GDM1 (cell line): ENCODE measurements at regions not wholly inside any gene's neighbourhood (a gene's known extent, or its start where the extent isn't known, plus 50 kb on each side); places are given as distances from the start of the nearest gene placed in this dataset.
"Not testable (repeated sequence)": the region's sequence is repeated elsewhere in the genome, so short reads cannot be mapped to it uniquely, and the experiment has no call there.

Experiments used
- DNase-seq: peaks from one replicate; lab custom pipeline; 2025; lab: John Stamatoyannopoulos, UW

DNA sequence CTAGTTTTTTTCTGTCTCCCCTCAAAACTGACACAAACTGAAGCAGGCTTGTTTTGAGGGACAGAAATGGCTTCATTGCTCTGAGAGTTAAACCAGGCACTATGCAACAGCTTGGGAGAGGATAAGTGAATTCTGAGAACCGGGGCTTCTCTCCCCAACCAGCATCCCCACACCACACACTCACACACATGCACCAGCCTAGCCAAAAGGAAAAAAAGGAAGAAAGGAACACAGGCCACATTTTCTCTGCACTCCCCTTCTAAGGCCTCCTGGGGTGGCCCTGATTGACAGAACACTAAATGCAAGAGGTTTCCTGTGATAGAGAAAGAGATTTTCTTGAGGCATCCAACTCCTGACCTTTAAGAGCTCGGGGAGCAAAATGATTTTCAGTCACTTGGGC lies 177.5 kb downstream of the TLE3 start:
- no peak for DNase-seq

DNA sequence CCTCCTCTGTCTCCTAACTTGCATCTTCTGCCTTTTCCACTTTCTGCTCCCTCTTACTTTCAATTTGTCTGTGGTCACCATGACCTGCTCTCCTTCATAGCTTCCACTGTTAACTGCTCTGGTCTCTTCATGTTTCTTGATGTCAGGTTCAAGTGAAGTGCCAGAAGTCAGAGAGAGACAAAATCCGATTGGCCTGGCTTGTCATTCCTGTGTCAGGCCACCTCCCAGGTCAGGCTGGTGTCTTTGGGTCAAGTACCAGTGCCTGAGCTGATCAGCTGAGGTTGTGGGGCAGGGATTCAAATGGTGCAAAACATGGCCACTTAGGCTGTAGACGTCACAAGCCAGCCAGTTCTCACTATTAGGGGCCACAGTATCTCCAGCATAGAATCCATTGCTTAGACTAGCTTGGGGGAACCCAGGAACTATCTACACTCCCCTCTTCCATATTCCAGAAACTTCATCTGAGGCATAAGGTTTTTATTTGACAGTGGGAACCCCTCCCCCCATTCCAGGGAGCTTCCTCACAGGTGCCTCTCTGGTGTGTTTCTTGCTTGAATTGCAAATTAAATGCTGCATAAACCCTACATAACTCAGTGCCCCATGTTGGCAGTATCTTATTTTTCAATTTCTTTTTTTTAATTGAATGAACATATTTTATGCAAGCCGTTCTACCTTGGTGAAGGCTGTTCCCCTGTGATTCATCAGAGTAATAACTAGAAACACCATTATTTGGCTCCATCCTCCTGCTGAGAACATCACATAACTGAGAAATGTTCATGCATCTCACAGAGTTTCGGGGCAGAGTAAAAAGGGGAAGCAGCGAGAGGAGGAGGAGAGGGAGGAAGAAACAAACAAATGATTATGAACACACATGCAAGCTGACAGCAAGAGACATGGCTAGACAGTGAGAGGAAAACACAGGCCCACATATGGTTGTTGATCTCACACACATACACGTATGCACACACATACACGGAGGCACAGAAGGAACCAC lies 175.8 kb downstream of the TLE3 start:
- DNase-seq: no peak

DNA sequence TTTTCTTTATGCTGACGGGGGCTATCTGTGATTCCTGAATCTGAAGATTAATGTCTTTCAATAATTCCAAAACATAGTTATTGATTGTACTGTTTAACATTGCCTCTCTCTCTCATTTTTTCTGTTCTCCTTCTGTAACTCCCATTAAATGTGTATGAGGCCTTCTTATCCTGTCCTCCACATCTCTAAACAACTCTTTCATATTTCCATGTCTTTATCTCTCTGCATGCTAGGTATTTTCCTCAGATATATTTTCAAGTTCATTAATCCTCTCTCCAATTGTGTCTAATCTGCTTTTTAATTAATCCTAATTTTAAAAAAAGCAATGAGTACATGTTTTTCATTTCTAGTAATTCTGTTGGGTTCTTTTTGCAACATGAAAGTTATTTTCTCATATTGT lies 173.2 kb downstream of the TLE3 start:
- no peak for DNase-seq

- no peak for DNase-seq
These were observed 171.7 kb downstream of the TLE3 start for GRCh38 chr15:69926006-69926405.

GRCh38 chr15:69926721-69927120 lies 171.0 kb downstream of the TLE3 start:
- no peak for DNase-seq

DNA sequence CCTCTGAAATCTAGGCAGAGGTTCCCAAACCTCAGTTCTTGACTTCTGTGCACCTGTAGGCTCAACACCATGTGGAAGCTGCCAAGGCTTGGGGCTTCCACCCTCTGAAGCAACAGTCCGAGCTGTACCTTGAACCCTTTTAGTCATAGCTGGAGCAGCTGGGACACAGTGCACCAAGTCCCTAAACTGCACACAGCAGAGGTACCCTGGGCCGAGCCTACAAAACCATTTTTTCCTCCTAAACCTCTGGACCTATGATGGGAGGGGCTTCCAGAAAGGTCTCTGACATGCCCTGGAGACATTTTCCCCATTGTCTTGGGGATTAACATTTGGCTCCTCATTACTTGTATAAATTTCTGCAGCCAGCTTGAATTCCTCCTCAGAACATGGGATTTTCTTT lies 168.8 kb downstream of the TLE3 start:
- not testable (repeated sequence) for DNase-seq

GRCh38 chr15:69929905-69930630 lies 167.6 kb downstream of the TLE3 start:
- no peak for DNase-seq

GRCh38 chr15:69930754-69931153 lies 167.0 kb downstream of the TLE3 start:
- no peak for DNase-seq

DNA sequence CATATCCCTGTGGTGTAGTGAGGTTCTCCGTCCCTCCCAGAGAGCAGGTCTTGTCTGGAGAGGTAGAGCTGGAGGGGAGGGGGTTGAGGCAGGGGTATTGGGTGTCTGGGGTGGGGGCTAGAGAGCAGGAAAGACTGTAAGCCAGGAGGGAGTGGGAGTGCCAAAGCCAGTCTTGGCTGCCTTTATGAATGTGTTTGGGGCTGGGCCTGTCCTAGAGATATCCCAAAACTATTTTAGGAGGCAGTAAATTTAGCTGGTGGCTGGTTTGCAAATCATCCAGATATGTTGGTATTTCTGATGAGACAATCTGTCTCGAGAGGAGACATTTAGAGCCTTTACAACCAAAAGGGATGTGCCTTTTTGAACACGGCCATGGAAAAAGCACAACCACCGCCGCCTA lies 166.6 kb downstream of the TLE3 start:
- DNase-seq: no peak

GRCh38 chr15:69934607-69935006 lies 163.1 kb downstream of the TLE3 start:
- no peak for DNase-seq

- no peak for DNase-seq
These were observed 157.9 kb downstream of the TLE3 start for GRCh38 chr15:69939513-69940440.

- DNase-seq: no peak
These were observed 157.0 kb downstream of the TLE3 start for GRCh38 chr15:69940441-69941300.

GRCh38 chr15:69941301-69941605 lies 156.5 kb downstream of the TLE3 start:
- no peak for DNase-seq

GRCh38 chr15:69941706-69942495 lies 155.8 kb downstream of the TLE3 start:
- no peak for DNase-seq

GRCh38 chr15:69943637-69944036 lies 154.1 kb downstream of the TLE3 start:
- no peak for DNase-seq

- no peak for DNase-seq
These were observed 152.0 kb downstream of the TLE3 start for GRCh38 chr15:69945729-69946128.

GRCh38 chr15:69946870-69947269 lies 150.8 kb downstream of the TLE3 start:
- DNase-seq: no peak

DNA sequence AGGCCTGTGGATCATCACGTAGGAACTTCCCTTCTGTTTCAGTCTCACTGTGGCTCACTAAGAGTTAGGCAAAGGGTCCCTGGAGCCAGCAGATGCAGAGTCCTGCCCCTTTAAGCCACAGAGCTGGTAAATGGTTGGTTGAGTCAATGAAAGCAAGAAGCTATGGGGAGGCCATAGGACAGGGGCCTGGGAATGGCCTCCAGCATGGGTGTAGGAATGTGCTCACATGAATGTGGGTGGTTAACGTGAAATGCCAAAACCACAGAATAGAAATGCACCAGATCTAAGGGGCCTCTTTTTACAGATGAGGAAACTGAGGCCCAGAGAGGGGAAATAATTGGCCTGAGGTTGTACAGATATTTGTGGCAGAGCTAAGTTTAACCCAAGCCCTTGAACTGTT lies 150.3 kb downstream of the TLE3 start:
- no peak for DNase-seq

DNA sequence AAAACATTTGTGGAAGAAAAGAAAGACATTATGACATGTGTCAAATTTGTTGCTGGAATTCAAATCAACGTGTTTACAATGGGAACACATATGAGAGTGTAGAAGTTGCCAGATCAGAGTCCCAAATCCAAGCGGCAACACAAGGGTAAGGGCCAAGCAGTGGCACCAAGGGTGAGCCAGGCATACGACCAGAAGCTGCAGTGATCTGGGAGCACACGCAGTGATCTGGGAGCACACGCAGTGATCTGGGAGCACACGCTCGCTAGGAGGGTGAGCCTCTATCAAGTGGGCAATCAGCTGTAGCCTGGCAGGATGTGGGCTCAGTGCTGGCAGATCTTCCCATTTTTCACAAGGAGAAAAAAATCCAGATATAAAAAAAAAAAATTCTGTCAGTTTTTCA lies 148.2 kb downstream of the TLE3 start:
- DNase-seq: no peak

DNA sequence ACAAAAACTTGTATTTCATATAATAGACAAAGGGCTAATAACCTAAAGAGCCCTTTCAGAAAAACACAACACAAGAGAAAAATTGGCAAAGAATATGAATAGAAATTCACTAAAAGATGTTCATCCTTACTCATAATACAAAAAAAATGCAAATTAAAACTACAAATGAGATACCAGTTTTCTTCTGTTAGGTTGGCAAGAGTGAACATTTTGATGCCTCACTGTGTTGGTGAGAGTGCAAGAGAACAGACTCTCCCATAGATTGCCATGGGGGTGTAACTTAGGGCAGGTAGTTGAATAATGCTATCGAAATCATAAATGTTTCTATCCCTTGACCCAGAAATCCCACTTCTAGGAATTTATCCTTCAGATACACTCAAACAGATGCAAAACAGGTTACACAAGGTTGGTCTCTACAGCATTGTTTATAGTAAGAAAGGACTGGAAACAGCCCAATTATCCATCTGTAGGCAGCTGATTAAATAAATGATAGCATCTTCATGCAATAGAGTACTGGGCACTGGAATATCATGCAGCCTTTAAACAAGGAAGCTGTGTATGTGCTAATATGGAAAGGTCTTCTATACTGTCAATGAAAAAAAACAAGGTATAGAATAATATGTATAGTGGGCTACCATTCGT lies 146.3 kb downstream of the TLE3 start:
- no peak for DNase-seq
